ENCODE measurements at regions not wholly inside any gene's neighbourhood (a gene's known extent, or its start where the extent isn't known, plus 50 kb on each side); places are given as distances from the start of the nearest gene placed in this dataset.
"Not testable (repeated sequence)": the region's sequence is repeated elsewhere in the genome, so short reads cannot be mapped to it uniquely, and the experiment has no call there.

DNA sequence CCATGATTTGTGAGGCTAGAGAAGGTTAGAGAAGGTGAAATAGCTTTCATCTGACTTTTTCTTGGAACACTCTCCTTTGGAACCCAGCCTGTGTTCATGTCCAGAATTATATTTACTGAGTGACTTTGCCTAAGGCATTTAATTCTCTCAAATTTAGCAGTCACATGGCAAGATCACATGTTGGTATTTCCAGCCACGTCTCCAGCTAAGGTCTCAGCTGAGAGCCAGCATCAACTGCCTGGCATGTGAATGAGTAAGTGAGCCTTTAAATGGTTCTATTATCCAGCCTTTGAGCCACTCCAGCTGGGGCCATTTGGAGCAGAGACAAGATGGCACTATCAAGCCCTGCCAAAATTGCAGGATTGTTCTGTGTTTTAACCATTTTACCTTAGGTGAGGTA is 130.2 kb upstream of the SGO1 start:
- DNase-seq: no peak

DNA sequence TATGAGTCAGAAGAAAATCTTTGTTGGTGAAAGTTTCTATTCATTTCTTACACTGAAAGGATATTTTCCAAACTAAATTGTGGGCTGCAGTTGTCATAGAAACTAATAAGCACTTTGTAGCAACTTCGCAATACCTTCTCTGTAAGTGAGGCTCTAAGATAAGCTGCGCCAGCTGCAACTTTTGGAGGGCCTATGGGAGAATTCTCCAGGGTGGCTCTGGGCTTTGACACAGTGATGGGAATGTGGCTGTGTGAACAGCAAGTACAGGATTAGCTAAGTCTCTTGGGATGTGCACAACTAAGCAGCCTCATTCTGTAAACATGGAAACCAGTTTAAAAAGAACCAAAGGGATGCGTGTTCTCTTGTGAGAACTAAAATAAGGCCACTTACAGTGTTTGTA is 124.6 kb upstream of the SGO1 start:
- DNase-seq: no peak

DNA sequence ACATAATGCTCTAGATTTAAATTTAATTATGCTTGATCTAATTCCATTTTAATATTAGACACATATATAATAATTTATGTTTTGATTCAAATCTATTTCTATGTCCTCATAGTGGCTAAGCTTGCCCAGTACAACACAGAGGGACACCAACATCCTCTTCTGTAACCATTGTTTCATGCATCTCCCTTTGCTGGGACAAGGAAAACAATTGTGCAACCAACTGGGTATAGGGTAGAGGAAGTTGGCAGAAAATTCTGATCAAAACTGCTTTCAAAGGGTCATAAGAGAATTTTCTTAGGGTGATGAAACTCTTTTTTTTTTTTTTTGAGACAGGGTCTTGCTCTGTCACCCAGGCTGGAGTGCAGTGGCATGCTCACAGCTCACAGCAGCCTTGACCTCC is 121.4 kb upstream of the SGO1 start:
- DNase-seq: no peak

DNA sequence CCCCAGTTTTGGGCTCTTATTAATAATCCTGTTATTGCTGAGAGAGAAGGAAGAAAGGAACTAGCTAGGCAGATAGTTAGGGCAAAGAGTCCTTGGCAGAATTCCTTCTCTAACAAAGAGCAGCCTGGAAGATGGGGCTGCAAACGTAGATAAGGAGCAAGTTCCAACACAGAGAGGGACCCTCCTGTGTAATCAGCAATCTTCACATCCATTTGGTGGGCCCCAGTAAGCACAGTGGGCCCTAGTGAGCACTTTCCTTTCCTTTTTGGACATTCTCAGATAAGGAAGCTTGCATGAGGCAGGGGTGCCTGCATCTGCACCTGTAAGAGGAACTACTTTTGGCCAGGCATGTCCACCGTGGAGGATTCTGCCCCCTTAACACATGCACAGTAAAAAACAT is 119.6 kb upstream of the SGO1 start:
- DNase-seq: no peak

DNA sequence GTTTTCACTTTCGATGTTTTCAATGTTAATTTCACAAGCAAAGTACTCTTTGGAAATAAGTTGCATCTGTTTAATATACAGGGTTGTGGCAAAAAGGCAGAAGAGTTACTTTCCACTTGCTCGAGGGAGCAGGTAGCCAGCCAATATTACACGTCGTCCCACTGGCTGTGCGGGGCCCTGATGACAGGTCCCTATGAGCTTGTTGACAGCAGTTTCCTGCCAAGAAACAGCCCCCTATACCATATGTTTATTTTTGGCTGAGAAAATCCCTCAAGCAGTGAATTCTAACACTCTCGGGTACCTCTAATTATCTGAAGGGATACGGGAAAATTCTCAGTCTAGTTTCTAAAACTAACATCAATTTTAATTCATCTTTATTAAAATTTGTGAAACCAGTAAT is 116.8 kb upstream of the SGO1 start:
- DNase-seq: no peak

DNA sequence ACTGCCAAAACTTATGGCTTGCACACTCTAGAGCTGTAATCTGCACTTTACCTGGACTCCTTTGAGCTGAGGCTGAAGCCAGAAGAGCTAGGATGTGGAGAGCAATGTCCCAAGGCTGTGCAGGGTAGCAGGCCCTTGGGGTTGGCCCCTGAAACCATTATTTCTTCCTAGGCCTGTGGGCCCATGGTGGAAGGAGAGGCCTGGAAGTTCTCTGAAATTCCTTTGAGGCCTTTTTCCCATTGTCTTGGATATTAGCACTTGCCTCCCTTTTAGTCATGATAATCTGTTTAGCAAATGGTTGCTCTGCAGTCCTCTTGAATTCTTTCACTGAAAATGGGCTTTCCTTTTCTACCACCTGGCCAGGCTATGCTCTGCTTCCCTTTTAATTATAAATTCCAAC is 102.0 kb upstream of the SGO1 start:
- no peak for DNase-seq

DNA sequence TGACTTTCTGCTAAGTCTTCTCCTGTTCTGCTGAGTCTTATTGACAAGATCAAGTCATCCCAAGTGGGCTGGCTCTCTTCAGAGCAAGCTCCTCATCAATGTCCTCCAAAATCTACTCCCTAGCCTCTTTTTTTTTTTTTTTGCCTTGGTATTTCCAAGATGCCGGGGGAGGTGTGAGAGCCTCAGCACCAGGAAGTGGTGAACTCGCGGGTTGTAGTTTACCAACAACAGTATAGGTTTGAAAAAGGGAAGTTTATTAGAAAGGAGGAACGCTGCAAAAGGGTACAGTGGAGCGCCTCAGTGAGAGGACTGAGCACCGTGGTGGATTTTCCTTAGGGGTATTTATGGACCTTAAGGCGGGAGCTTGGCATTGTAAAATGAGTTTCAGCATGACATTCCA is 94.3 kb upstream of the SGO1 start:
- DNase-seq: no peak

DNA sequence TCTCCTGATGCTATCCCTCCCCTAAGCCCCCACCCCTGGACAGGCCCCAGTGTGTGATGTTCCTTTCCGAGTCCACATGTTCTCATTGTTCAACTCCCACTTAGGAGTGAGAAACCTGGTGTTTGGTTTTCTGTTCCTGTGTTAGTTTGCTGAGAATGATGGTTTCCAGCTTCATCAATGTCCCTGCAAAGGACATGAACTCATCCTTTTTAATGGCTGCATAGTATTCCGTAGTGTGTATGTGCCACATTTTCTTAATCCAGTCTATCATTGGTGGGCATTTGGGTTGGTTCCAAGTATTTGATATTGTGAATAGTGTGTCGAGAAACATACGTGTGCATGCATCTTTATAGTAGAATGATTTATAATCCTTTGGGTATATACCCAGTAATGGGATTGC is 80.0 kb upstream of the SGO1 start:
- DNase-seq: not testable (repeated sequence)

DNA sequence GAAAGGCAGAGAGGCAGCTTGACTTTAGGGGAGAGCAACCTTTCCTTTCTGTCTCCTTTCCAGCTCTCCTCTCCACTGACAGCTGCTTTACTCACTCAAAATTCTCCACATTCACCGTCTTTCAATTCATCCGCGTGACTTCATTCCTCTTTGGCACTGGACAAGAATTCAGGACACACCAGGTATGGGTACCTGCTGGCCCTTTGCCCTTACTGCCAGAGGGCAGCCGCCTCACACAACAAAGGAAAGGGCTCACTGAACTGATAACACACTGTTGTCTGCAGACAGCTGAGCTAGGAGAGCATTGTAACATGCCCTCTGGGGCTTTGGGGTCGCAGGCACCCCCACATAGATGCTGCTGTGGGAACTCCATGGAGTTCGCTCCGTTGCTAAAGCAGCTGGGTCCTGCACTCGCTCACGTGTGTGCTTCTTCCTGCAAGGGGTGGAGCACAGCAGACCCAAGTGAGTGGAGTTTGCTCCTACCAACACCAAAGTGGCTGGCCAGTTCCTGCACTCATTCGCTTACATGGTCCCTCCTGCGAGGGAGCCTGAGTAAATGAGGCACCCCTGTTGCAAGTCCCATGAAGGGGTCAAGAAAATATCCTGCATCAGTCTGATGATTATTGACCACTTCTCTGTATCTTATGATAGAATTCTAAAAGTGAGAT is 79.0 kb upstream of the SGO1 start:
- DNase-seq: no peak

DNA sequence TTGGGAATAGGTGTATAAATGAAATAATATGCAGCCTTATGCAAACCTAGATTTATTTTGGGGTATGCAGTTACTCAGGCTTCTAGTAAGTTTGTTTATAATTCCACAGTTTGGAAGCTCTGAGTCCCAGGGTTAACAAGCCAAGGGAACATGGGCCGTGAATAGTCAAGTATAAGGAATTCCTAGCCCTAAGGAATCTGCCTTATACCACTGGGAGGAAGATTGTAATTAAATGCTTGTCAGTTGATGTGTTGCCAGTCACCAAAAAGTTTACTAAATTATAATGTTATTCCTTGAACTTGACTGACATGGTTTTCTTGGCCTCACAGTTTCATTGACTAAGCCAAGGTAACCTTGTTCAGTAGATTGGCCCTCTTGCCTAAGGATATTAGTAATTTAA is 72.4 kb upstream of the SGO1 start:
- DNase-seq: no peak

DNA sequence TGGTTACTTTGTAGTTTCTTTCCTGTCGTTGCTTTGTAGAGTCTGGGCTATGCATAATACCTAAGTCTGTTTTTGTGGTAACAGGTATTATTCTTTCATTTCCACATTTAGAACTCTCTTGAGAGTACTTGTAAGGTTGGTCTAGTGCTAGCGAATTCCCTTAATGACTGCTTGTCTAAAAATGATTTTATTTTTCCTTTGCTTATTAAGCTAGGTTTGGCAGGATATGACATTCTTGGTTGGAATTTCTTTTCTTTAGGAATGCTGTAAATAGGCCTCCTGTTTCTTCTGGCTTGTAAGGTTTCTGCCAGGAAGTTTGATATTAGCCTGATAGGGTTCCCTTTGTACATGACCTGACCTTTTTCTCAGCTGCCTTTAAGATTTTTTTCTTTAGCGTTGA is 70.1 kb upstream of the SGO1 start:
- no peak for DNase-seq

DNA sequence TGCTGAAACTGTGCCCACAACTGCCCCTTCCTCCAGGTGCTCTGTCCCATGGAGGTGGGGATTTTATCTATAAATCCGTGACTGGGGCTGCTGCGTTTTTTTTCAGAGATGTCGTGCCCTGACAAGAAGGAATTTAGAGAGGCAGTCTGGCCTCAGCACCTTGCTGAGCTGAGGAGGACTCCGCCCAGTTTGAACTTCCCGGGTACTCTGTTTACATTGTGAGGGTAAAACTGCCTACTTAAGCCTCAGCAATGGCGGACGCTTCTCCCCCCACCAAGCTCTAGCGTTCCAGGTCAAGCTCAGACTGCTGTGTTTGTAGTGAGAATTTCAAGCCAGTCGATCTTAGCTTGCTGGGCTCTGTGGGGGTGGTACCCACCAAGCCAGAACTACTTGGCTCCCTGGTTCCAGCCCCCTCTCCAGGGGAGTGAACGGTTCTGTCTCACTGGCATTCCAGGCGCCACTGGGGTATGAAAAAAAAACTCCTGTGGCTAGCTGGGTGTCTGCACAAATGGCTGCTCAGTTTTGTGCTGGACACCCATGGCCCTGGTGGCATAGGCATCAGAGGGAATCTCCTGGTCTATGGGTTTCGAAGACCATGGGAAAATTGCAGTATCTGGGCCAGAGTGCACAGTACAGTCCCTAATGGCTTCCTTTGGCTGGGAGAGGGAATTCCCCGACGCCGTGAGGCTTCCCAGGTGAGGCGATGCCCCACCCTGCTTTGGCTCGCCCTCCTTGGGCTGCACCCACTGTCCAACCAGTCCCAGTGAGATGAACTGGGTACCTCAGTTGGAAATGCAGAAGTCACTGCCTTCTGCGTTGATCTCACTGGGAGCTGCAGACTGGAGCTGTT is 68.5 kb upstream of the SGO1 start:
- DNase-seq: no peak

DNA sequence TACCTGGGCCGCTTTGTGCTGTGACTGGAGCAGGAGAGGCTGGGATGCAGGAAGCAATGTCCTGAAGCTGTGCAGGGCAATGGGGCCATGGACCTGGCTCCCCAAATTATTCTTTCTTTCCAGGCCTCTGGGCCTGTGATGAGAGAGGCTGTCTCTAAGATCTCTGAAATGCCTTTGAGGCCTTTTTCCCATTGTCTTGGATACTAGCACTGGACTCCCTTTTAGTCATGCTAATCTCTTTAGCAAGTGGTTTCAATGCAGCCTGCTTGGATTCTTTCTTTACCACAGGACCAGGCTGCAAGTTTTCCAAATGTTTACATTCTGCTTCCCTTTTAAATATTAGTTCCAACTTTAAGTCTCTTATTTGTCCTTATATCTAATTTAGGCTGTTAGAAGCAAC is 64.8 kb upstream of the SGO1 start:
- no peak for DNase-seq

DNA sequence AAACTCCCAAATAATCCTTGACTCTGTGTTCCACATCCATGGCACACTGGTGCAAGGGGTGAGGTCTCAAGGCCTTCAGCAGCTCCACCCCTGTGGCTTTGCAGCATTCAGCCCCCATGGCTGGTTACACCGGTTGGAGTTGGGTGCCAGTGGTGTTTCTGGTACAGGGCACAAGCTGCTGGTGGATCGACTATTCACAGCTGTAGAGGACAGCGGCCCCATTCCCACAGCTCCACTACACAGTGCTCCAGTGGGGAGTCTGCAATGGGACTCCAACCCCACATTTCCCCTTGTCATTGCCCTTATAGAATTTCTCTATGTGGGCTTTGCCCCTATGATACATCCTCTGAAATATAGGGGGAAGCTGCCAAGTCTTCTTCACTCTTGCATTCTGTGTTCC is 64.3 kb upstream of the SGO1 start:
- DNase-seq: no peak

DNA sequence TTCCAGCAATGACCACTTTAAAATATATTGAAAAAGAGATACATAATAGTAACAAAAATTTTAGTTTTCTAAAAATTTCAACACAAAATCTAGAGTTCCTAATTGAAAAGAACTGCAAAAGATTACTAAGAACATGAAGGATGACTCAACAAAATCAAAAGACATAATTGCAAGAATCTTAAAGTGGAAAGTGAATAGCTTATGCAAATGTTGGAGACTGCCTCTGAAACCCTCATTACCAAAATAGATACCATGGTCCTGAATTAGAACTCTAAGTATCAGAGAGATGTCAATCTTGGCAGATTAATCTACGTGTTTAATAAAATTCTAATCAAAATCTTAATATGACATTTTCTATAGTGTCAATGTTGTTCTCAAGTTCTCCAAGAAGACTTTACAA is 60.7 kb upstream of the SGO1 start:
- DNase-seq: no peak

DNA sequence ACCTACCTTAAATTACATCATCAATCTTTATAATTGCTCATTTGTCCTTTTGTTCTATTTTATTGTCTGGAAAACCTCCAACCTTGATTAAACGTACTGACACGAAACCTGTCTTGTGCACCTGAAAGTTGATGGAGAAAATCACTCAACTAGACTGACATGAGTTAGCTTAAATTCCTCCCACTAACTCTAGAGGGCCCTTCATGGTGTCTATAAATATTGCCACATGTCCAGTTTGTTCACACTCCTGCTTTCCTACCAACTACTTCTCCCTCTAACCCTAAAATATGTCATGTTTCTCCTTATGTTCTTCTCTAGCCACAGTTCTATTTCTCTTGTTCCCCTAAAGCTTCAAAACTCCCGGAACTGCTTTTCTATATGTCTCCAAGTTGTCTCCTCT is 59.8 kb upstream of the SGO1 start:
- DNase-seq: no peak

DNA sequence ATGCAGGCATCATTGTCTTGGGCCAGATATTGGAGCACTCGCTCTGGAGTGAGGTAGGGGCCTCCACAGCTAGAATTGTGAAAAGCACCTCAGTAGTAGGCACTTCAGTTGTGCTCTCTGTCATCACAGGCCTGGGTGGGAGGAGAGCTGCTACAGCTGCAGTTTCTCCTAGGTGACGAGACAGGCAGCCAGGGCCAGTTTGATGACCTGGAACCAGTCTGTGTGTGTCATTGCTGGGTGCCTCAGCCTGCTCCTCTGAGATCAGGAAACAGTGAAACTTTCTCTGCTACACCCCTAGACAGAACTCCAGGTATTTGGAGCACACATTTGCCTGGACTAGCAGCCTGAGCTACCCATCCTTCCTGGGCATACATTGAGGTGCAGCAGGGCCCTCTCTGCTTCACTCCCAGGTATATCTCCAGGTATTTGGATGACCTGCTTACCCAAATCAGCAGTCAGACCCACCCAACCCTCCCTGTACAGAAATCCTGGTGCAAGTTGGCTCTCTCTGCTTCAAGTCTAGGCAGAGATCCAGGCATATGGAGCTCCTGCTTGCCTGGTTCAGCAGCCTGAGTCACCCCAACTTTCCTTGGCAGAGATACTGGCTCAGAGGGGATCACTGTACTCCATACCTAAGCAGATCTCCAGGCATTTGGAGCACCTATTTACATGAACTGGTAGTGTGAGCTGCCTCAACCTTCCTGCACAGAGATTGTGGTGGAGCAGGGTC is 54.3 kb upstream of the SGO1 start:
- DNase-seq: no peak

DNA sequence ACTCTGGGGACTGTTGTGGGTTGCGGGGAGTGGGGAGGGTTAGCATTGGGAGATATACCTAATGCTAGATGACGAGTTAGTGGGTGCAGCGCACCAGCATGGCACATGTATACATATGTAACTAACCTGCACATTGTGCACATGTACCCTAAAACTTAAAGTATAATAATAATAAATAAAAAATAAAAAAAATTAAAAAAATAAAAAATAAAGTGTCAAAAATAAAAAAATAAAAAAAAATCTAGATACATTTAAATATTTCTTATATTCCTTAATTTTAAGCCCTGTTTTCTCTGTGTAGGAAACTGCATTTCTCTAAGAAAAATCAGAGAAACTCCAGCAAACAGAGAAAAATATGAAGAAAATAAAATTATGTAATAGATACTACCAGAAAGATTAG is 52.2 kb upstream of the SGO1 start:
- DNase-seq: not testable (repeated sequence)

DNA sequence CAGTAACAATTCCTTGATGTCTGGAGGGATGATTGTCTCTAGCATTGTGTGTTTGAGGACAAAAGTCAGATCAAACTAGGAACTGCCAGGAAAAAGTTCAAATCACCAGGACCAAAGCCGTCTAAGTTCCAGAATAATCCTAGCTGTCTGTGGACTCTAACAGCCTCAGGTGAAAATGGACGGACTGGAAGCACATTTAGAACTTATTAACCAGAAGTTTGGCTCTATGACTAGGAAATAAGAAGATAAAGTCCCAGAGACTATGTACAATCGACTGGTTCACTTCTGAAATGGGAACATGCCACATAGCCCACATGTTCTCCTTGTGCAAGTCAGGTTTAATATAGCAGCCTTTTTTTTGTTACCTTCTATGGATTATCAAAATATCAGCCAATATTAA is 50.6 kb upstream of the SGO1 start:
- no peak for DNase-seq
